Endothelial cell of umbilical vein (primary cell): ENCODE measurements at regions not wholly inside any gene's neighbourhood (a gene's known extent, or its start where the extent isn't known, plus 50 kb on each side); places are given as distances from the start of the nearest gene placed in this dataset.

ENCODE experiments used
- BruUV-seq: library from RNA; stranded (reverse); fragments of 400-500 nt; replicated peaks from 2 replicates; lab custom pipeline; 2021; lab: Mats Ljungman, UMichigan
- CTCF ChIA-PET: fragments of 300-600, 350-600 bp; sonication (Branson Sonifier 250); formaldehyde crosslinking; loops from one replicate; lab custom pipeline; 2021; ENCODE audit warnings: antibody characterized with exemption, inconsistent platforms; lab: Charles Lee
- POLR2A ChIA-PET: fragments of 300-600, 350-600 bp; sonication (Branson Sonifier 250); formaldehyde crosslinking; loops from one replicate; lab custom pipeline; 2021; ENCODE audit warnings: antibody characterized with exemption, inconsistent platforms; lab: Charles Lee
- DNase-seq: peaks from one replicate; pipeline ENCODE4 v3.0.0-alpha.2; 2011; ENCODE audit warnings: low read depth, low spot score
- FAIRE-seq: peaks from 2 replicates; lab custom pipeline; 2011; peaks lifted over from hg19 to GRCh38; lab: Jason Lieb, UNC
- H2AFZ ChIP-seq: 2 replicates; pipeline ENCODE4 v1.6.0; 2012; ENCODE audit warnings: low read depth, low read length, control low read depth, inconsistent platforms
- H3K27ac ChIP-seq: 2 replicates; pipeline ENCODE4 v1.5.1; 2011; ENCODE audit warnings: low read depth, mild to moderate bottlenecking, control low read depth, low read length, moderate library complexity; ENCODE audit not compliant: insufficient read depth
- H3K27me3 ChIP-seq, 2 experiments: 2 replicates each; pipeline versions ENCODE4 v1.6.0 to v1.6.1; 2011; ENCODE audit warnings: low read length in 2 of 2, mixed read lengths in 1 of 2; ENCODE audit not compliant: control insufficient read depth in 2 of 2, insufficient read depth in 2 of 2
- H3K36me3 ChIP-seq, 2 experiments: 2 replicates in 1 of 2; 3 replicates in 1 of 2; pipeline ENCODE4 v1.5.1; 2011; ENCODE audit warnings: low read length in 2 of 2, mild to moderate bottlenecking in 1 of 2, moderate library complexity in 1 of 2; ENCODE audit not compliant: control insufficient read depth in 2 of 2, insufficient read depth in 2 of 2; ENCODE audit errors: extremely low read depth in 1 of 2
- H3K4me1 ChIP-seq: 3 replicates; pipeline ENCODE4 v1.5.1; 2011; ENCODE audit warnings: mild to moderate bottlenecking, low read length; ENCODE audit not compliant: control insufficient read depth, insufficient read depth; ENCODE audit errors: extremely low read depth
- H3K4me2 ChIP-seq: 2 replicates; pipeline ENCODE4 v1.6.1; 2011; ENCODE audit warnings: low read length, control low read depth, mixed read lengths; ENCODE audit not compliant: insufficient read depth
- H3K4me3 ChIP-seq, 3 experiments: fragments of 200-600 bp in 1 of 3; sonication (generic), shearing (Covaris generic) in 1 of 3; replicated peaks in 1 of 3; 2 replicates each; pipeline ENCODE4 v1.5.1; 2011 to 2016; ENCODE audit warnings: control low read depth in 3 of 3, low read length in 3 of 3, mild to moderate bottlenecking in 2 of 3, inconsistent platforms in 1 of 3, low read depth in 1 of 3, moderate library complexity in 1 of 3; ENCODE audit not compliant: insufficient read depth in 1 of 3
- H3K79me2 ChIP-seq: 2 replicates; pipeline ENCODE4 v1.6.0; 2012; ENCODE audit warnings: low read length, inconsistent platforms; ENCODE audit not compliant: control insufficient read depth, insufficient read depth
- H3K9ac ChIP-seq: replicated peaks from 2 replicates; pipeline ENCODE3; 2011; ENCODE audit warnings: low read length, control low read depth; ENCODE audit not compliant: insufficient read depth; ENCODE audit errors: extremely low read depth
- H3K9me1 ChIP-seq: replicated peaks from 3 replicates; pipeline ENCODE4 v1.6.0; 2011; ENCODE audit warnings: mild to moderate bottlenecking, low read length; ENCODE audit not compliant: control insufficient read depth, insufficient read depth; ENCODE audit errors: extremely low read depth
- H3K9me3 ChIP-seq: replicated peaks from 2 replicates; pipeline ENCODE4 v1.5.1; 2012; ENCODE audit warnings: low read length, inconsistent platforms; ENCODE audit not compliant: control insufficient read depth, insufficient read depth
- H4K20me1 ChIP-seq: replicated peaks from 2 replicates; pipeline ENCODE3; 2011; ENCODE audit warnings: mild to moderate bottlenecking, low read length; ENCODE audit not compliant: control insufficient read depth, insufficient read depth; ENCODE audit errors: extremely low read depth
- EZH2 ChIP-seq: IDR thresholded peaks from 2 replicates; pipeline ENCODE4 v1.6.1; 2012; ENCODE audit warnings: borderline replicate concordance, low read depth, mild to moderate bottlenecking, moderate library complexity, low read length, inconsistent platforms; ENCODE audit not compliant: severe bottlenecking
- FOS ChIP-seq: IDR thresholded peaks from 2 replicates; pipeline ENCODE4 v1.6.1; 2011; ENCODE audit warnings: mild to moderate bottlenecking, low read length, moderate library complexity, borderline replicate concordance; ENCODE audit not compliant: insufficient read depth
- GATA2 ChIP-seq: IDR thresholded peaks from 2 replicates; pipeline ENCODE4 v1.7.0; 2011; ENCODE audit warnings: low read depth, mild to moderate bottlenecking, moderate library complexity, mixed read lengths, low read length; ENCODE audit not compliant: insufficient read length, insufficient read depth
- JUN ChIP-seq: IDR thresholded peaks from 2 replicates; pipeline ENCODE4 v1.6.1; 2011; ENCODE audit warnings: borderline replicate concordance, low read depth; ENCODE audit not compliant: insufficient read length, insufficient read depth
- MYC ChIP-seq: IDR thresholded peaks from one replicate; pipeline ENCODE4 v1.6.1; 2011; ENCODE audit warnings: mild to moderate bottlenecking, low read depth, low read length
- POLR2A ChIP-seq: IDR thresholded peaks from 2 replicates; pipeline ENCODE4 v1.6.1; 2012; ENCODE audit warnings: low read depth, mild to moderate bottlenecking, control low read depth, low read length
- POLR2AphosphoS5 ChIP-seq: IDR thresholded peaks from 2 replicates; pipeline ENCODE4 v1.6.1; 2012; ENCODE audit warnings: low read depth, mild to moderate bottlenecking, control low read depth, low read length, moderate library complexity; ENCODE audit not compliant: insufficient read depth
- dilution Hi-C: fragments of 300-500 bp; cut with MboI; formaldehyde crosslinking; loops from one replicate; pipeline ENCODE4 v1.15.0; 2019; ENCODE audit warnings: low sequenced_read_pairs; ENCODE audit not compliant: extremely low pct_ligation_motif_present
- intact Hi-C: fragments of 100-400 bp; cut with micrococcal nuclease; formaldehyde crosslinking; loops from one replicate; pipeline ENCODE4 v1.10.0; 2022
- TF ChIP-seq, protein P1 (sequence below), 2 donors: IDR thresholded peaks; 1 replicate in 1 of 2; 2 replicates in 1 of 2; pipeline ENCODE4 v1.5.1; 2011; ENCODE audit warnings: low read length in 2 of 2, mild to moderate bottlenecking in 2 of 2, moderate library complexity in 2 of 2, control low read depth in 1 of 2, inconsistent platforms in 1 of 2, low read depth in 1 of 2; ENCODE audit not compliant: insufficient read depth in 1 of 2; ENCODE audit errors: extremely low read depth in 1 of 2
- TF ChIP-seq, protein P2 (sequence below): IDR thresholded peaks from 2 replicates; pipeline ENCODE4 v1.6.1; 2011; ENCODE audit not compliant: insufficient read depth, insufficient read length

DNA sequence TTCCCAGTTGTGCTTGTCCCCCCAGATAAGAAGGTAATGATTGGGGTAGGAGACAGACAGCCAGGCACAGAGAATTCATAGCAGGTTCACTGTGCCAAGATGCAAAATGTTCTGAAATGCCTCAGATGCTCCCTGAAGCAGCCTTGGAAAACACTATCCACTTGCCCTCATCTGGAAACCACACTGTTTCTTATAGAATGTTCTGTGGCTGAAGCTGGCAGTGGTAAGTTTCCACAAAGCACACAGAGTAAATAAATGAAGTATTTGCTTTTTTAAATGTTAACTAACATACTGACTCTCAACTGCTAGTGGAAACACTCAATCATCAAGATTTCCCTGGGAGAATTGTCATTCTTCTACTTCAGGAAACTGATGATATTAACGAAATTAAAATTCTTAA lies 311.4 kb downstream of the PRDM5 start:
- Histone ChIP-seq H2AFZ (no peak overlapping the region), H3K4me3 (no peak overlapping the region), H4K20me1 (no peaks in the 10 kb centered on the region), H3K9ac (no peak overlapping the region), H3K4me1 (no peaks in the 10 kb centered on the region), H3K27ac (no peak overlapping the region), H3K27me3 (no peaks in the 10 kb centered on the region), H3K9me3 (no peaks in the 10 kb centered on the region), H3K36me3 (no peaks in the 10 kb centered on the region), H3K79me2 (no peaks in the 10 kb centered on the region), H3K9me1 (no peaks in the 10 kb centered on the region), H3K4me2 (no peak overlapping the region)
- intact Hi-C loops = no loop called here
- TF ChIP-seq MYC = no peak
- TF ChIP-seq GATA2 = no peak
- TF ChIP-seq, protein P1, sequence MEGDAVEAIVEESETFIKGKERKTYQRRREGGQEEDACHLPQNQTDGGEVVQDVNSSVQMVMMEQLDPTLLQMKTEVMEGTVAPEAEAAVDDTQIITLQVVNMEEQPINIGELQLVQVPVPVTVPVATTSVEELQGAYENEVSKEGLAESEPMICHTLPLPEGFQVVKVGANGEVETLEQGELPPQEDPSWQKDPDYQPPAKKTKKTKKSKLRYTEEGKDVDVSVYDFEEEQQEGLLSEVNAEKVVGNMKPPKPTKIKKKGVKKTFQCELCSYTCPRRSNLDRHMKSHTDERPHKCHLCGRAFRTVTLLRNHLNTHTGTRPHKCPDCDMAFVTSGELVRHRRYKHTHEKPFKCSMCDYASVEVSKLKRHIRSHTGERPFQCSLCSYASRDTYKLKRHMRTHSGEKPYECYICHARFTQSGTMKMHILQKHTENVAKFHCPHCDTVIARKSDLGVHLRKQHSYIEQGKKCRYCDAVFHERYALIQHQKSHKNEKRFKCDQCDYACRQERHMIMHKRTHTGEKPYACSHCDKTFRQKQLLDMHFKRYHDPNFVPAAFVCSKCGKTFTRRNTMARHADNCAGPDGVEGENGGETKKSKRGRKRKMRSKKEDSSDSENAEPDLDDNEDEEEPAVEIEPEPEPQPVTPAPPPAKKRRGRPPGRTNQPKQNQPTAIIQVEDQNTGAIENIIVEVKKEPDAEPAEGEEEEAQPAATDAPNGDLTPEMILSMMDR (IDR thresholded peaks at IDR 0.05; ENCODE audit: extremely low read depth in 1 of 2, insufficient read depth in 1 of 2, low read depth in 1 of 2, low read length in 2 of 2) = no peak
- TF ChIP-seq, protein P2, sequence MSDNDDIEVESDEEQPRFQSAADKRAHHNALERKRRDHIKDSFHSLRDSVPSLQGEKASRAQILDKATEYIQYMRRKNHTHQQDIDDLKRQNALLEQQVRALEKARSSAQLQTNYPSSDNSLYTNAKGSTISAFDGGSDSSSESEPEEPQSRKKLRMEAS = no peak
- TF ChIP-seq POLR2A = no peak
- TF ChIP-seq EZH2 = no peak
- no peak for TF ChIP-seq FOS
- no peak for TF ChIP-seq POLR2AphosphoS5
- no peak for TF ChIP-seq JUN
- FAIRE-seq = no peak
- no peak for DNase-seq
- BruUV-seq = no TSS peak
- CTCF ChIA-PET = no interaction called here
- POLR2A ChIA-PET = no interaction called here
- dilution Hi-C loops = no loop called here
